ENCODE measurements at regions not wholly inside any gene's neighbourhood (a gene's known extent, or its start where the extent isn't known, plus 50 kb on each side); places are given as distances from the start of the nearest gene placed in this dataset.

- TF ChIP-seq, protein P1, sequence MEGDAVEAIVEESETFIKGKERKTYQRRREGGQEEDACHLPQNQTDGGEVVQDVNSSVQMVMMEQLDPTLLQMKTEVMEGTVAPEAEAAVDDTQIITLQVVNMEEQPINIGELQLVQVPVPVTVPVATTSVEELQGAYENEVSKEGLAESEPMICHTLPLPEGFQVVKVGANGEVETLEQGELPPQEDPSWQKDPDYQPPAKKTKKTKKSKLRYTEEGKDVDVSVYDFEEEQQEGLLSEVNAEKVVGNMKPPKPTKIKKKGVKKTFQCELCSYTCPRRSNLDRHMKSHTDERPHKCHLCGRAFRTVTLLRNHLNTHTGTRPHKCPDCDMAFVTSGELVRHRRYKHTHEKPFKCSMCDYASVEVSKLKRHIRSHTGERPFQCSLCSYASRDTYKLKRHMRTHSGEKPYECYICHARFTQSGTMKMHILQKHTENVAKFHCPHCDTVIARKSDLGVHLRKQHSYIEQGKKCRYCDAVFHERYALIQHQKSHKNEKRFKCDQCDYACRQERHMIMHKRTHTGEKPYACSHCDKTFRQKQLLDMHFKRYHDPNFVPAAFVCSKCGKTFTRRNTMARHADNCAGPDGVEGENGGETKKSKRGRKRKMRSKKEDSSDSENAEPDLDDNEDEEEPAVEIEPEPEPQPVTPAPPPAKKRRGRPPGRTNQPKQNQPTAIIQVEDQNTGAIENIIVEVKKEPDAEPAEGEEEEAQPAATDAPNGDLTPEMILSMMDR (IDR thresholded peaks at IDR 0.05), result no peak
- no peaks in the 10 kb centered on the region for H3K27me3 ChIP-seq
- no peaks in the 10 kb centered on the region for H3K4me1 ChIP-seq (ENCODE audit: control insufficient read depth in 1 of 2, insufficient read depth in 1 of 2, low read depth in 1 of 2, low read length in 1 of 2)
- no peak overlapping the region for H3K27ac ChIP-seq
- no peak overlapping the region for H3K4me3 ChIP-seq (ENCODE audit: low read depth in 1 of 2, low read length in 1 of 2)
- H3K9me3 ChIP-seq, result no peaks in the 10 kb centered on the region
- no peaks in the 10 kb centered on the region for H3K36me3 ChIP-seq
Measured at GRCh38 chr4:180418819-180419531, 1824.2 kb upstream of the TENM3 start.

GRCh38 chr4:180422989-180423711 is 1820.1 kb upstream of the TENM3 start:
- Histone ChIP-seq H3K27ac (no peak overlapping the region), H3K9me3 (no peaks in the 10 kb centered on the region), H3K4me1 (ENCODE audit: control insufficient read depth in 1 of 2, insufficient read depth in 1 of 2, low read depth in 1 of 2, low read length in 1 of 2) (no peaks in the 10 kb centered on the region), H3K27me3 (no peaks in the 10 kb centered on the region), H3K4me3 (ENCODE audit: low read depth in 1 of 2, low read length in 1 of 2) (no peak overlapping the region), H3K36me3 (no peaks in the 10 kb centered on the region)
- TF ChIP-seq, protein P1 (IDR thresholded peaks at IDR 0.05), result no peak

DNA sequence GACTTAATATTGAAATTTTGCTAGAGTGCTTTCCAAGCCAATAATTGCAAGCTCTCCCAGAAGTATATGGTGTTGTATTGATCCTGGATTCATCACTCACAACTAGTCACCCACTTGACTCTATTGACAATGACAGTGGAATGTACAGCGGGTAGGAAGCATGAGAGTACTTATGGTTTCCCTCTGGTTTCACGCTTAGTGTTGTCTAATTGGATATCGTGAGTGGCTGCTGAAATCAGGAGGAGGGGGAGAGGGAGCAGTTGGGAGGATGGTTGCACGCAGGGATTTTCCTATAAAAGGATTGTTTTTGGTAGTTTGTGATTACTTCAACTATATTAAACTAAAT is 1819.5 kb upstream of the TENM3 start:
- TF ChIP-seq, protein P1 (IDR thresholded peaks at IDR 0.05), result no peak
- no peaks in the 10 kb centered on the region for H3K27me3 ChIP-seq

GRCh38 chr4:180426938-180427337 is 1816.3 kb upstream of the TENM3 start:
- TF ChIP-seq, protein P1 (IDR thresholded peaks at IDR 0.05), result no peak
- no peak overlapping the region for H3K27ac ChIP-seq
- no peak overlapping the region for H3K4me3 ChIP-seq (ENCODE audit: low read depth in 1 of 2, low read length in 1 of 2)

More for the DNA sequence above, 1819.5 kb upstream of the TENM3 start:
- no peaks in the 10 kb centered on the region for H3K9me3 ChIP-seq
- no peak overlapping the region for H3K27ac ChIP-seq
- H3K4me1 ChIP-seq (ENCODE audit: control insufficient read depth in 1 of 2, insufficient read depth in 1 of 2, low read depth in 1 of 2, low read length in 1 of 2), result no peaks in the 10 kb centered on the region
- H3K4me3 ChIP-seq (ENCODE audit: low read depth in 1 of 2, low read length in 1 of 2), result no peak overlapping the region
- no peaks in the 10 kb centered on the region for H3K36me3 ChIP-seq

GRCh38 chr4:180430283-180430682 is 1812.9 kb upstream of the TENM3 start:
- Histone ChIP-seq H3K27ac (no peak overlapping the region), H3K4me1 (ENCODE audit: control insufficient read depth in 1 of 2, insufficient read depth in 1 of 2, low read depth in 1 of 2, low read length in 1 of 2) (no peaks in the 10 kb centered on the region), H3K27me3 (no peaks in the 10 kb centered on the region), H3K4me3 (ENCODE audit: low read depth in 1 of 2, low read length in 1 of 2) (no peak overlapping the region), H3K9me3 (no peaks in the 10 kb centered on the region), H3K36me3 (no peaks in the 10 kb centered on the region)
- TF ChIP-seq, protein P1 (IDR thresholded peaks at IDR 0.05), result no peak

More at GRCh38 chr4:180426938-180427337, 1816.3 kb upstream of the TENM3 start:
- no peaks in the 10 kb centered on the region for H3K27me3 ChIP-seq
- no peaks in the 10 kb centered on the region for H3K4me1 ChIP-seq (ENCODE audit: control insufficient read depth in 1 of 2, insufficient read depth in 1 of 2, low read depth in 1 of 2, low read length in 1 of 2)
- H3K36me3 ChIP-seq, result no peaks in the 10 kb centered on the region
- H3K9me3 ChIP-seq, result no peaks in the 10 kb centered on the region
